GM06990 (cell line): ENCODE measurements at regions not wholly inside any gene's neighbourhood (a gene's known extent, or its start where the extent isn't known, plus 50 kb on each side); places are given as distances from the start of the nearest gene placed in this dataset.

Experiments
- DNase-seq: peaks from one replicate; pipeline ENCODE4 v3.0.0-alpha.2; 2011; ENCODE audit not compliant: insufficient read length; ENCODE audit errors: extremely low read depth
- H3K27me3 ChIP-seq: replicated peaks from 2 replicates; pipeline ENCODE4 v1.6.0; 2011; ENCODE audit warnings: low read length; ENCODE audit not compliant: control insufficient read depth, insufficient read depth
- H3K36me3 ChIP-seq: 2 replicates; pipeline ENCODE4 v1.5.1; 2011; ENCODE audit warnings: low read length; ENCODE audit not compliant: control insufficient read depth, insufficient read depth
- H3K4me3 ChIP-seq: replicated peaks from 2 replicates; pipeline ENCODE4 v1.5.1; 2011; ENCODE audit warnings: low read depth, mild to moderate bottlenecking, control low read depth, low read length
- CTCF ChIP-seq: IDR thresholded peaks from 2 replicates; pipeline ENCODE4 v1.5.1; 2011; ENCODE audit warnings: low read length, control low read depth, mild to moderate bottlenecking, inconsistent platforms; ENCODE audit not compliant: insufficient read depth, poor library complexity, severe bottlenecking

GRCh38 chr11:86134580-86135318 lies 65.9 kb upstream of the PICALM start:
- DNase-seq = no peak
- H3K36me3 ChIP-seq = no peaks in the 10 kb centered on the region
- H3K4me3 ChIP-seq = no peak overlapping the region
- H3K27me3 ChIP-seq = no peaks in the 10 kb centered on the region
- TF ChIP-seq CTCF = no peak

GRCh38 chr11:86132667-86133249 lies 63.9 kb upstream of the PICALM start:
- no peak for TF ChIP-seq CTCF
- Histone ChIP-seq H3K4me3 (no peak overlapping the region), H3K27me3 (no peaks in the 10 kb centered on the region), H3K36me3 (no peaks in the 10 kb centered on the region)
- DNase-seq = no peak

- DNase-seq = no peak
- Histone ChIP-seq H3K4me3 (no peak overlapping the region), H3K36me3 (no peaks in the 10 kb centered on the region), H3K27me3 (no peaks in the 10 kb centered on the region)
- no peak for TF ChIP-seq CTCF
Measured at GRCh38 chr11:86129740-86130540, 61.1 kb upstream of the PICALM start.

- Histone ChIP-seq H3K4me3 (no peak overlapping the region), H3K27me3 (no peaks in the 10 kb centered on the region), H3K36me3 (no peaks in the 10 kb centered on the region)
- no peak for TF ChIP-seq CTCF
- no peak for DNase-seq
Measured at GRCh38 chr11:86128914-86129313, 60.0 kb upstream of the PICALM start.

- Histone ChIP-seq H3K27me3 (no peaks in the 10 kb centered on the region), H3K4me3 (no peak overlapping the region), H3K36me3 (no peaks in the 10 kb centered on the region)
- no peak for DNase-seq
- TF ChIP-seq CTCF = no peak
Measured at GRCh38 chr11:86126862-86127261, 58.0 kb upstream of the PICALM start.
